CD4-positive, alpha-beta T cell (primary cell): ENCODE measurements at regions not wholly inside any gene's neighbourhood (a gene's known extent, or its start where the extent isn't known, plus 50 kb on each side); places are given as distances from the start of the nearest gene placed in this dataset.

ENCODE experiments used
- ATAC-seq: fragments of 200-7000 bp; cut with Tn5 transposase; one replicate; pipeline ENCODE4 v1.10.0; 2022; ENCODE audit warnings: mild to moderate bottlenecking; ENCODE audit not compliant: poor library complexity
- CTCF ChIA-PET: fragments of 350-600 bp; sonication (Branson Sonifier 250); formaldehyde crosslinking; loops from one replicate; lab custom pipeline; 2021; ENCODE audit warnings: antibody characterized with exemption, inconsistent platforms; lab: Charles Lee
- POLR2A ChIA-PET: fragments of 350-600 bp; sonication (Branson Sonifier 250); formaldehyde crosslinking; loops from one replicate; lab custom pipeline; 2021; ENCODE audit warnings: antibody characterized with exemption, inconsistent platforms; lab: Charles Lee
- DNase-seq, 14 experiments: peaks; one replicate each; pipeline ENCODE4 v3.0.0-alpha.2; 2013 to 2020; ENCODE audit warnings: mixed read lengths in 2 of 14
- H3K27ac ChIP-seq, 2 donors: one replicate each; pipeline versions ENCODE4 v1.5.1 to v1.7.0; 2013; ENCODE audit warnings: low read length in 2 of 2, low read depth in 1 of 2, mild to moderate bottlenecking in 1 of 2
- H3K27me3 ChIP-seq, 2 experiments: 1 replicate in 1 of 2; 2 replicates in 1 of 2; pipeline versions ENCODE4 v1.6.1 to v1.7.0; 2013; ENCODE audit warnings: low read length in 2 of 2, control low read depth in 1 of 2, mild to moderate bottlenecking in 1 of 2, moderate library complexity in 1 of 2; ENCODE audit not compliant: insufficient read depth in 2 of 2, control insufficient read depth in 1 of 2
- H3K36me3 ChIP-seq: one replicate; pipeline ENCODE4 v1.6.1; 2013; ENCODE audit warnings: low read length, control low read depth; ENCODE audit not compliant: insufficient read depth
- H3K4me1 ChIP-seq: one replicate; pipeline ENCODE4 v1.6.1; 2013; ENCODE audit warnings: low read length, control low read depth; ENCODE audit not compliant: insufficient read depth
- H3K4me3 ChIP-seq: one replicate; pipeline ENCODE4 v1.5.1; 2013; ENCODE audit warnings: mild to moderate bottlenecking, low read length, moderate library complexity
- H3K9me3 ChIP-seq, 2 experiments: 1 replicate in 1 of 2; 2 replicates in 1 of 2; pipeline versions ENCODE4 v1.6.1 to v1.7.0; 2013; ENCODE audit warnings: low read length in 2 of 2, mild to moderate bottlenecking in 2 of 2, control low read depth in 1 of 2, moderate library complexity in 1 of 2; ENCODE audit not compliant: control insufficient read depth in 1 of 2, insufficient read depth in 1 of 2
- H3K27ac Mint-ChIP-seq: one replicate; pipeline ENCODE4 v1.8.0; 2020; ENCODE audit warnings: mixed read lengths
- H3K27me3 Mint-ChIP-seq: one replicate; pipeline ENCODE4 v1.8.0; 2021; ENCODE audit warnings: mixed read lengths
- H3K36me3 Mint-ChIP-seq: one replicate; pipeline ENCODE4 v1.8.0; 2021; ENCODE audit warnings: low read depth, mixed read lengths
- H3K4me1 Mint-ChIP-seq: one replicate; pipeline ENCODE4 v1.8.0; 2021; ENCODE audit warnings: low read depth, mixed read lengths
- H3K4me3 Mint-ChIP-seq: one replicate; pipeline ENCODE4 v1.8.0; 2020; ENCODE audit warnings: mild to moderate bottlenecking, mixed read lengths
- H3K9me3 Mint-ChIP-seq: one replicate; pipeline ENCODE4 v1.8.0; 2020; ENCODE audit warnings: mixed read lengths
- intact Hi-C, 2 experiments: fragments of 100-400 bp; cut with DNase I in 1 of 2; cut with micrococcal nuclease in 1 of 2; formaldehyde crosslinking; loops; one replicate each; pipeline versions ENCODE4 v1.15.1 to v1.9.0; 2023 to 2025; cut with DNase I, micrococcal nuclease
- TF ChIP-seq, protein P1 (sequence below): fragments of 200-600 bp; IDR thresholded peaks from one replicate; pipeline ENCODE4 v1.8.0; 2022; ENCODE audit warnings: antibody characterized with exemption, mild to moderate bottlenecking

DNA sequence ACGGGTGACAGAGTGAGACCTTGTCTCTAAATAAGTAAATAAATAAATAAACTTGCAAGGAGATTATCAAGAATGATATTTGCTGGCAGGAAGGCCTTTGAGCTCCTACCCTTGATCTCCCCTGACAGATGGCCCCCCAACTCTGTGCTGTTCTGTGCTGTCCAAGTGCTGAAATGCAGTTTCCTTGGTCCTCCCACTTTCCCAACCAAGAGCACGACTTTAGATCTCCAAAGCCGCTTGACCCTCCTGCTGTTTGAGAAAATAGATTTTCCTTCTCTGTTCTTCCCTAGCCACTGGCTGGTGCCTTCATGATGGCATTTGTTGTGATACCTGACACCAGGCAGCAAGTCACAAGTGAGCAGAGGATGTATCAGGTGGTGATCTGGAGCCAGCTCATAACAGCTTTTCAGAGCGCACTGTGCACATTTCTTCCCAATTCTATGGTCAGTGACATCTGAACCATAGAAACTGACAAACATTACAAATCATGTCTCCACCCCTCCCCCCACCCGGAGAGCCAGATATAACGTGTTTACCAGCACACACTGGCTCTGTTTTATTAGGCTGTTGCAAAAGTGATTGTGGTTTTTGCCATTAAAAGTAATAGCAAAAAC, 80.0 kb upstream of the PUM3 start:
- H3K4me3 Mint-ChIP-seq: no peak overlapping the region
- H3K4me1 Mint-ChIP-seq: no peaks in the 10 kb centered on the region
- H3K9me3 ChIP-seq: no peaks in the 10 kb centered on the region
- no peaks in the 10 kb centered on the region for H3K4me1 ChIP-seq
- no peak overlapping the region for H3K27ac ChIP-seq
- DNase-seq (no peak), ATAC-seq (no peak)
- H3K36me3 ChIP-seq: no peaks in the 10 kb centered on the region
- peaks cover 3% of the 10 kb centered on the region for H3K9me3 Mint-ChIP-seq
- POLR2A ChIA-PET: no interaction called here
- no peak overlapping the region for H3K4me3 ChIP-seq
- H3K27me3 ChIP-seq: peaks cover 5% of the 10 kb centered on the region in 2 experiments
- intact Hi-C loops: no loop called here
- CTCF ChIA-PET: no interaction called here
- H3K27ac Mint-ChIP-seq: no peak overlapping the region
- TF ChIP-seq, protein P1, sequence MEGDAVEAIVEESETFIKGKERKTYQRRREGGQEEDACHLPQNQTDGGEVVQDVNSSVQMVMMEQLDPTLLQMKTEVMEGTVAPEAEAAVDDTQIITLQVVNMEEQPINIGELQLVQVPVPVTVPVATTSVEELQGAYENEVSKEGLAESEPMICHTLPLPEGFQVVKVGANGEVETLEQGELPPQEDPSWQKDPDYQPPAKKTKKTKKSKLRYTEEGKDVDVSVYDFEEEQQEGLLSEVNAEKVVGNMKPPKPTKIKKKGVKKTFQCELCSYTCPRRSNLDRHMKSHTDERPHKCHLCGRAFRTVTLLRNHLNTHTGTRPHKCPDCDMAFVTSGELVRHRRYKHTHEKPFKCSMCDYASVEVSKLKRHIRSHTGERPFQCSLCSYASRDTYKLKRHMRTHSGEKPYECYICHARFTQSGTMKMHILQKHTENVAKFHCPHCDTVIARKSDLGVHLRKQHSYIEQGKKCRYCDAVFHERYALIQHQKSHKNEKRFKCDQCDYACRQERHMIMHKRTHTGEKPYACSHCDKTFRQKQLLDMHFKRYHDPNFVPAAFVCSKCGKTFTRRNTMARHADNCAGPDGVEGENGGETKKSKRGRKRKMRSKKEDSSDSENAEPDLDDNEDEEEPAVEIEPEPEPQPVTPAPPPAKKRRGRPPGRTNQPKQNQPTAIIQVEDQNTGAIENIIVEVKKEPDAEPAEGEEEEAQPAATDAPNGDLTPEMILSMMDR: no peak
- no peaks in the 10 kb centered on the region for H3K36me3 Mint-ChIP-seq
- H3K27me3 Mint-ChIP-seq: peaks cover 24% of the 10 kb centered on the region

DNA sequence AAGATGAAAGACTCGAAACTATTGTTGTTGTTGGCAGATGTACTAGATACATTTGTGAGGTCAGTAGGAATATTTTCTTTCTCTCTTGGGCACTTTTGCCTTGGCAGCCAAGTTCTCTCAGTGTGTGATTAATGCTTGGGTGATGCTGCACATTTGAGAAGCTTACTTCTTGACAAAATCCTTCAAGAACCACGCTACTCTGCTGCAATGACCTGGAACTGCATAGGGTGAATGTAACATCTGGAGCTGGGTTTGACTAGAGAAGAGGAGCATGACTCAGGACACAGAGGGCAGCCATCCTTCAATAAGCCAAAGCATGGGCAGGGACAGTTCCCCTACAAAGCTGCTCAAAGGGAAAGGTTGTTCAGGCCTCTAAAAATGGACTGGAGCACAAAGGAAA, 75.5 kb upstream of the PUM3 start:
- H3K4me3 Mint-ChIP-seq: no peak overlapping the region
- ChIA-PET CTCF (no interaction called here), POLR2A (no interaction called here)
- no peak overlapping the region for H3K27ac Mint-ChIP-seq
- Histone ChIP-seq H3K36me3 (no peaks in the 10 kb centered on the region), H3K27me3 (peaks cover 0 to 5% of the 10 kb centered on the region in 2 experiments), H3K4me3 (no peak overlapping the region), H3K4me1 (no peaks in the 10 kb centered on the region), H3K27ac (no peak overlapping the region), H3K9me3 (no peaks in the 10 kb centered on the region)
- ATAC-seq (no peak), DNase-seq (no peak)
- peaks cover 13% of the 10 kb centered on the region for H3K27me3 Mint-ChIP-seq
- H3K9me3 Mint-ChIP-seq: no peaks in the 10 kb centered on the region
- no peaks in the 10 kb centered on the region for H3K36me3 Mint-ChIP-seq
- TF ChIP-seq, protein P1: no peak
- intact Hi-C loops: no loop called here
- no peaks in the 10 kb centered on the region for H3K4me1 Mint-ChIP-seq

- H3K27me3 Mint-ChIP-seq: peaks cover 20% of the 10 kb centered on the region
- no peak for DNase-seq
- Histone ChIP-seq H3K4me3 (no peak overlapping the region), H3K9me3 (no peaks in the 10 kb centered on the region), H3K4me1 (no peaks in the 10 kb centered on the region), H3K27ac (no peak overlapping the region), H3K27me3 (no peaks in the 10 kb centered on the region), H3K36me3 (no peaks in the 10 kb centered on the region)
- ATAC-seq: no peak
- H3K36me3 Mint-ChIP-seq: no peaks in the 10 kb centered on the region
- POLR2A ChIA-PET: no interaction called here
- no peak overlapping the region for H3K4me3 Mint-ChIP-seq
- no peak overlapping the region for H3K27ac Mint-ChIP-seq
- CTCF ChIA-PET: no interaction called here
- TF ChIP-seq, protein P1: no peak
- intact Hi-C loops: no loop called here
- no peaks in the 10 kb centered on the region for H3K9me3 Mint-ChIP-seq
- no peaks in the 10 kb centered on the region for H3K4me1 Mint-ChIP-seq
Observed at GRCh38 chr9:2916382-2916985, 72.6 kb upstream of the PUM3 start.
